ENCODE measurements at regions not wholly inside any gene's neighbourhood (a gene's known extent, or its start where the extent isn't known, plus 50 kb on each side); places are given as distances from the start of the nearest gene placed in this dataset.

DNA sequence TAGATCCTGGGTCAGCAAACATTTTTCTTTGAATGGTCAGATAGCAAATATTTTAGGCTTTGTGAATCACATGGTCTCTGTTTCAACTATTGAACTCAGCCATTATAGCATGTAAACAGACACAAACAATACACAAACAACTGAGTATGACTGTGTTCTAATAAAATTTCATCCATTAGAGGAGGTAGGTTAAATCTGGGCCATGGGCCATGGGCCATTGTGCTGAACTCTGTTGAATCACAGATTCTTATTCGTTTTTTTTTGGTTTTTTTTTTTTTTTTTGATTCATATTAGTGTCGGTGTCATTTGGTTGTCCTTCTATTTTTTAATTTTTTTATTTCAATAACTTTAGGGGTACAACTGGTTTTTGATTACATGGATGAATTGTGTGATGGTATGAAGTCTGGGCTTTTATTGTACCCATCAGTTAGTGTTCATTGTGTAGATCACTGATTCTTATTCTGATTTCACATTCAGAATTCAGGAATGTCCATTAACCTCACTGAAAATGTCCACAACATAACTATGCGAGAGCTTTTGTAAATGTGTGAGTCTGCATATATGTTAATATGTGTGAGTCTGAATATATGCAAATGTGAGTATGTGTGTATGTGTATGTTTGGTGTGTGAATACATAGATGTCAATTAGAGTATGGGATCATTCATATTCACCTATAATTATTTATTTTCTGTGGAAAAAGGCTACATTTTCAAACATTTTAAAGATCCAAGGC is 443.7 kb upstream of the GRM3 start:
- Histone ChIP-seq H3K27me3 (ENCODE audit: insufficient read depth, low read length) (no peaks in the 10 kb centered on the region), H3F3A (ENCODE audit: insufficient read depth, low read length) (no peaks in the 10 kb centered on the region), H3K27ac (ENCODE audit: low read depth, low read length, poor library complexity, severe bottlenecking) (no peak overlapping the region), H3K9me3 (ENCODE audit: low read length) (peaks cover 13% of the 10 kb centered on the region; the same call in 1 of the 2 replicates), H3K36me3 (ENCODE audit: insufficient read depth, low read length) (no peaks in the 10 kb centered on the region), H3K4me3 (ENCODE audit: low read depth, low read length, poor library complexity, severe bottlenecking) (no peak overlapping the region), H3K4me1 (ENCODE audit: insufficient read depth, low read length, severe bottlenecking) (no peaks in the 10 kb centered on the region), H3K4me2 (ENCODE audit: low read length) (no peak overlapping the region), H3K9ac (ENCODE audit: low read length) (no peak overlapping the region), H3K9me2 (ENCODE audit: low read depth, low read length) (peaks cover 5% of the 10 kb centered on the region), H2AFZ (ENCODE audit: low read length) (no peak overlapping the region), H3K79me2 (ENCODE audit: insufficient read depth, low read length) (no peaks in the 10 kb centered on the region), H4K20me1 (ENCODE audit: insufficient read depth, low read length) (no peaks in the 10 kb centered on the region)
- TF ChIP-seq, protein P1, sequence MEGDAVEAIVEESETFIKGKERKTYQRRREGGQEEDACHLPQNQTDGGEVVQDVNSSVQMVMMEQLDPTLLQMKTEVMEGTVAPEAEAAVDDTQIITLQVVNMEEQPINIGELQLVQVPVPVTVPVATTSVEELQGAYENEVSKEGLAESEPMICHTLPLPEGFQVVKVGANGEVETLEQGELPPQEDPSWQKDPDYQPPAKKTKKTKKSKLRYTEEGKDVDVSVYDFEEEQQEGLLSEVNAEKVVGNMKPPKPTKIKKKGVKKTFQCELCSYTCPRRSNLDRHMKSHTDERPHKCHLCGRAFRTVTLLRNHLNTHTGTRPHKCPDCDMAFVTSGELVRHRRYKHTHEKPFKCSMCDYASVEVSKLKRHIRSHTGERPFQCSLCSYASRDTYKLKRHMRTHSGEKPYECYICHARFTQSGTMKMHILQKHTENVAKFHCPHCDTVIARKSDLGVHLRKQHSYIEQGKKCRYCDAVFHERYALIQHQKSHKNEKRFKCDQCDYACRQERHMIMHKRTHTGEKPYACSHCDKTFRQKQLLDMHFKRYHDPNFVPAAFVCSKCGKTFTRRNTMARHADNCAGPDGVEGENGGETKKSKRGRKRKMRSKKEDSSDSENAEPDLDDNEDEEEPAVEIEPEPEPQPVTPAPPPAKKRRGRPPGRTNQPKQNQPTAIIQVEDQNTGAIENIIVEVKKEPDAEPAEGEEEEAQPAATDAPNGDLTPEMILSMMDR (IDR thresholded peaks at IDR 0.05; ENCODE audit: low read length), result no peak
- TF ChIP-seq EZH2 (IDR thresholded peaks at IDR 0.05; ENCODE audit: borderline replicate concordance, low read length), result no peak

DNA sequence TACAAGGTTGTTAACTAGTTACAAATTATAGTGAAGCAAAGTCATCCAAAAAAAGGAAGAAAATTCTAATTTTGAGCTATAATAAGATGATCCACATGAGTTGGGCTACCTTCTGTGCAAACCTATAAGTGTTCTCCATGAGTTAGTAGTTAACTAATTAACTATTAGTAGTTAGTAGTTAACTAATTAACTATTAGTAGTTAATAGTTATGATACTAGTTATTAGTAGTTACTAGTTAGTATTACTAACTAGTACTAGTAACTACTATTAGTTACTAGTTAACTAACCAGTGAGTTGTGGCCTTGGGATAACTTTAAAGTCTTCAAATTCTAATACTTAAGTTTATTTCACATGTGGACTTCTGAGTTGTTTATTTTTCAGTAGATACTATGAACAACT is 453.4 kb upstream of the GRM3 start:
- Histone ChIP-seq H2AFZ (ENCODE audit: low read length) (no peak overlapping the region), H3K4me1 (ENCODE audit: insufficient read depth, low read length, severe bottlenecking) (no peaks in the 10 kb centered on the region), H3K4me3 (ENCODE audit: low read depth, low read length, poor library complexity, severe bottlenecking) (no peak overlapping the region), H3K36me3 (ENCODE audit: insufficient read depth, low read length) (no peaks in the 10 kb centered on the region), H3F3A (ENCODE audit: insufficient read depth, low read length) (no peaks in the 10 kb centered on the region), H4K20me1 (ENCODE audit: insufficient read depth, low read length) (no peaks in the 10 kb centered on the region), H3K27me3 (ENCODE audit: insufficient read depth, low read length) (no peaks in the 10 kb centered on the region), H3K27ac (ENCODE audit: low read depth, low read length, poor library complexity, severe bottlenecking) (no peak overlapping the region), H3K9ac (ENCODE audit: low read length) (no peak overlapping the region), H3K79me2 (ENCODE audit: insufficient read depth, low read length) (no peaks in the 10 kb centered on the region), H3K4me2 (ENCODE audit: low read length) (no peak overlapping the region), H3K9me2 (ENCODE audit: low read depth, low read length) (no peaks in the 10 kb centered on the region; the same call in 1 of the 2 replicates), H3K9me3 (ENCODE audit: low read length) (no peaks in the 10 kb centered on the region)
- TF ChIP-seq, protein P1 (IDR thresholded peaks at IDR 0.05; ENCODE audit: low read length), result no peak
- TF ChIP-seq EZH2 (IDR thresholded peaks at IDR 0.05; ENCODE audit: borderline replicate concordance, low read length), result no peak

DNA sequence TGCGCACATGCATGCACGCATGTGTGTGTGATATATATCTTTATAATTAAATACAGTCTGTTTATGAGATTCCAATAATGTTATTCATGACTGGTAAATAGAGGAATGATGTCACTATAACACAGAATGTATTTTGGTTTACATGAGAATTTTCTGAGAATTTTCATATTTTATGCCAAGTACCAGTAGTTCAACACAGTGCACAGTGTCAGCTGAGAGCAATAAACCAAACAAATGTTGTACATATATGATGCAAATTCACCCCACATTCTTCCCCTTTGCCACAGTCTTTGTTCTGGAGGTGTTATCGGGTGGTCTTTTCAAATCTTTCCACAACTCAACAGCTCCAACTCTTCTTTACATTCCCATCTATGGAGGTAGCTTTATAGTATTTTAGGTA is 462.2 kb upstream of the GRM3 start:
- H3K9ac ChIP-seq (ENCODE audit: low read length), result no peak overlapping the region
- H4K20me1 ChIP-seq (ENCODE audit: insufficient read depth, low read length), result no peaks in the 10 kb centered on the region
- H3K27ac ChIP-seq (ENCODE audit: low read depth, low read length, poor library complexity, severe bottlenecking), result no peak overlapping the region
- no peaks in the 10 kb centered on the region for H3K9me3 ChIP-seq (ENCODE audit: low read length)
- H3K4me3 ChIP-seq (ENCODE audit: low read depth, low read length, poor library complexity, severe bottlenecking), result no peak overlapping the region
- H3K9me2 ChIP-seq (ENCODE audit: low read depth, low read length), result no peaks in the 10 kb centered on the region; the same call in 1 of the 2 replicates
- no peak overlapping the region for H3K4me2 ChIP-seq (ENCODE audit: low read length)
- no peaks in the 10 kb centered on the region for H3K4me1 ChIP-seq (ENCODE audit: insufficient read depth, low read length, severe bottlenecking)
- TF ChIP-seq, protein P1 (IDR thresholded peaks at IDR 0.05; ENCODE audit: low read length), result no peak
- TF ChIP-seq EZH2 (IDR thresholded peaks at IDR 0.05; ENCODE audit: borderline replicate concordance, low read length), result no peak
- no peak overlapping the region for H2AFZ ChIP-seq (ENCODE audit: low read length)
- H3K27me3 ChIP-seq (ENCODE audit: insufficient read depth, low read length), result no peaks in the 10 kb centered on the region
- no peaks in the 10 kb centered on the region for H3K79me2 ChIP-seq (ENCODE audit: insufficient read depth, low read length)
- H3F3A ChIP-seq (ENCODE audit: insufficient read depth, low read length), result no peaks in the 10 kb centered on the region
- H3K36me3 ChIP-seq (ENCODE audit: insufficient read depth, low read length), result no peaks in the 10 kb centered on the region

Data from OCI-LY1 (cell line).